ENCODE measurements at regions not wholly inside any gene's neighbourhood (a gene's known extent, or its start where the extent isn't known, plus 50 kb on each side); places are given as distances from the start of the nearest gene placed in this dataset.
"Not testable (repeated sequence)": the region's sequence is repeated elsewhere in the genome, so short reads cannot be mapped to it uniquely, and the experiment has no call there.

GRCh38 chr6:57822896-57823358 lies 505.5 kb downstream of the PRIM2 start:
- H3K4me3 ChIP-seq (ENCODE audit: low read depth, low read length), result no peak overlapping the region
- DNase-seq (ENCODE audit: low read depth), result no peak
- TF ChIP-seq CTCF (IDR thresholded peaks at IDR 0.05; ENCODE audit: insufficient read depth, low read depth, low read length), result no peak

DNA sequence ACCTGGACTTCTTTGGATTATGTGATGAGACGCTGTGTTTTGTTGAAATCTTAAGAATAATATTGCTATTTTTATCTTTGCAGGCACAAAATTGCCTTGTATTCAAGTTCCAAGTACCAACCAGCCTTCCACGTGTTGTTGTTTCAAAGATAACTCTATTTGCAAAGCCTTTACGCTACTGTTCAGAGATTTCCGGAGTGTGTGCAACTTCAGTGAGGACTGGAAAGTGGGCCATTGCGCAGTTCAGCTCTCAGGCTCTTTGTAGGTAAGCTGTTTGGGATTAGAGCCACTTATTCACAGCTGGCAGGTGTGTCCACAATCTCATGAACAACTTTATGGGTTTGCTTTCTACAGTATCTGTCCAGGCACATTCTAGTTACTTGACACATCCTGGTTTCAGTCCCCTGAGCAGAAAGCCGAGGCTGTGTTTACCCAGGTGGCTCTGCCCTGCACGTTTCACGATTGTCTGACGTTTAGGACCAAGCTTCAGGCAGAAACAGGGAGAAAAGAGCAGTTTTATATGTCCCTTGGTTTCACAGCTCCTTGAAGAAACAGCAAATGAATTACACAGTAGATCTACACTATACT lies 520.3 kb downstream of the PRIM2 start:
- H3K4me3 ChIP-seq (ENCODE audit: low read depth, low read length), result not testable (repeated sequence)

DNA sequence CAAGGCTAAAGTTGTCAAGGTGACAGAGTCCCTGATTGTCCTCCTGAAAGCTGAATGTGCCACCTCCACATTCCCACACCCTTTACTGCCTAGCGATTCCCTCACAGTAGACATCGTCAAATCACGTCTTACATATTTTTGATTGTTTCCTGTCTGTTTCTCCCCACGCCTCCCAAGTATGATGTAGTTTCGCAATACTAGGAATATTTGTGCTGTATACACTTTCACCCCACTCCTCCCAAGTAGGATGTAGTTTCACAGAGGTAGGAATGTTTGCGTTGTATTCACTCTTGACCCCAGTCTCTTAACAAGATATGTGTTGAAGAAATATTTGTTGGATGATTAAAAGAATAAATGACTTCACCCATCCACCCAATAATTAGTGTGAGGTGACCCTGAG lies 524.1 kb downstream of the PRIM2 start:
- H3K4me3 ChIP-seq (ENCODE audit: low read depth, low read length); DNase-seq (ENCODE audit: low read depth): not testable (repeated sequence)

More for the DNA sequence above, 520.3 kb downstream of the PRIM2 start:
- DNase-seq (ENCODE audit: low read depth), result not testable (repeated sequence)

- H3K4me3 ChIP-seq (ENCODE audit: low read depth, low read length), result not testable (repeated sequence)
- peak; percentile 0 for DNase-seq (ENCODE audit: low read depth)
Measured at GRCh38 chr6:57853745-57854407, 536.4 kb downstream of the PRIM2 start.

DNA sequence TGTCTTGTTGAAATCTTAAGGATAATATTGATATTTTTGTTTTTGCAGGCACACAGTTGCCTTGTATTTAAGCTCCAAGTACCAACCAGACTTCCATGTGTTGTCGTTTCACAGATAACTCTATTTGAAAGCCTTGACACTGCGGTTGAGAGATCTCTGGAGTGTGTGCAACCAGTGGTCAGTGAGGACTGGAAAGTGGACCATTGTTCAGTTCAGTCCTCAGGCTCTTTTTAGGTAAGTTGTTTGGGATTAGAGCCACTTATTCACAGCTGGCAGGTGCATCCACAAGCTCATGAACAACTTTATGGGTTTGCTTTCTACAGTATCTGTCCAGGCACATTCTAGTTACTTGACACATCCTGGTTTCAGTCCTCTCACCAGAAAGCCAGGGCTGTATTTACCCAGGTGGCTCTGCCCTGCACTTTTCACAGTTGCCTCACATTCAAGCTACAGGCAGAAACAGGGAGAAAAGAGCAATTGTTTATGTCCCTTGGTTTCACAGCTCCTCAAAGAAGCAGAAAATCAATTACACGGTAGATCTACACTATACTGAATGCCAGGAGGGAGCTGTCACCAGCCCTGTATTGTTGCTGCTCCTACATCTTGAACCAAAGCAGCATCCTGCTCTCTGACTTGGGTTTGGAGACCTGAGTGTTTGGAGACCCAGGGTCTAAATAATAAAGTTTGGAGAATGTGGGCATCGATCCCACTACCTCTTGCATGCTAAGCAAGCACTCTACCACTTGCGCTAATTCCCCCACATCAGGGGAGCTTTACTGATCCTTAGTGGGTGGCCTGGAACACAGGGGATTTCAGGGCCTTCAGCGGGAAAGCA lies 543.3 kb downstream of the PRIM2 start:
- not testable (repeated sequence) for H3K4me3 ChIP-seq (ENCODE audit: low read depth, low read length)

GRCh38 chr6:57870083-57870482 lies 552.7 kb downstream of the PRIM2 start:
- not testable (repeated sequence) for DNase-seq (ENCODE audit: low read depth); H3K4me3 ChIP-seq (ENCODE audit: low read depth, low read length)

More for the DNA sequence above, 543.3 kb downstream of the PRIM2 start:
- DNase-seq (ENCODE audit: low read depth), result not testable (repeated sequence)

GRCh38 chr6:57873424-57873823 lies 556.0 kb downstream of the PRIM2 start:
- DNase-seq (ENCODE audit: low read depth); H3K4me3 ChIP-seq (ENCODE audit: low read depth, low read length): not testable (repeated sequence)

DNA sequence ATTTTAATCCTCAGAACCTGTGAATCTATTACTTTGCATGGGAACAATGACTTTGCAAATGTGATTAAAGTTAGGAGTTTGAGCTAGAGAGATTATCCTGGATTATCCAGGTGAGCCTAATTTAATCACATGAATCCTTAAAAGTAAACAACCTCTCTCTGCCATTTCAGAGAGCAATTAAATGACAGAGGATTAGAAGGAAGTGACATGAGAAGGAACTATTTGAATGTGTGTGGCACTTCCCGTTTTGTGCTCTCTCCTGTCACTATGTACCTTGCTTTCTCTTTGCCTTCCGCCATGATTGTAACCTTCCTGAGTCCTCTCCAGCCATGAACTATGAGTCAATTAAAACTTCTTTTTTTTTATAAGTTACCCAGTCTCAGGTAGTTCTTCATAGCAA lies 559.2 kb downstream of the PRIM2 start:
- H3K4me3 ChIP-seq (ENCODE audit: low read depth, low read length); DNase-seq (ENCODE audit: low read depth): not testable (repeated sequence)

DNA sequence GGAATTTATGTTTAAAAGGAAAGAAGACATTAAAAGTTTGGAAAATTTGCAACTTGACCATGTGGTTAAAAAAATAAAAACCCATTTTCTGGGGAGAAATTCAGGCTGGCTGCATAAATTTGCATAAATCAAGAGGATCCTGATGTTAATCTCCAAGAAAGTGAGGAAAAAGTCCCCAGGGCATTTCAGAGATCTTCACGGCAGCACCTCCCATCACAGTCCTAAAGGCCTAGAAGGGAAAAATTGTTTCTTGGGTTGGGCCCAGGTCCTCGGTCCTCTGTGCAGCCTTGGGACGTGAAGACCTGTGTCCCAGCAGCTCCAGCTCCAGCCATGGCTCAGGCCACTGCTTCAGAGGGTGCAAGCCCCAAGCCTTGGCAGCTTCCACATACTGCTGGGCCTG lies 560.3 kb downstream of the PRIM2 start:
- not testable (repeated sequence) for H3K4me3 ChIP-seq (ENCODE audit: low read depth, low read length); DNase-seq (ENCODE audit: low read depth)

GRCh38 chr6:57878792-57879191 lies 561.4 kb downstream of the PRIM2 start:
- H3K4me3 ChIP-seq (ENCODE audit: low read depth, low read length); DNase-seq (ENCODE audit: low read depth): not testable (repeated sequence)

- DNase-seq (ENCODE audit: low read depth), result not testable (repeated sequence)
Measured at GRCh38 chr6:57898850-57899249, 581.4 kb downstream of the PRIM2 start.

DNA sequence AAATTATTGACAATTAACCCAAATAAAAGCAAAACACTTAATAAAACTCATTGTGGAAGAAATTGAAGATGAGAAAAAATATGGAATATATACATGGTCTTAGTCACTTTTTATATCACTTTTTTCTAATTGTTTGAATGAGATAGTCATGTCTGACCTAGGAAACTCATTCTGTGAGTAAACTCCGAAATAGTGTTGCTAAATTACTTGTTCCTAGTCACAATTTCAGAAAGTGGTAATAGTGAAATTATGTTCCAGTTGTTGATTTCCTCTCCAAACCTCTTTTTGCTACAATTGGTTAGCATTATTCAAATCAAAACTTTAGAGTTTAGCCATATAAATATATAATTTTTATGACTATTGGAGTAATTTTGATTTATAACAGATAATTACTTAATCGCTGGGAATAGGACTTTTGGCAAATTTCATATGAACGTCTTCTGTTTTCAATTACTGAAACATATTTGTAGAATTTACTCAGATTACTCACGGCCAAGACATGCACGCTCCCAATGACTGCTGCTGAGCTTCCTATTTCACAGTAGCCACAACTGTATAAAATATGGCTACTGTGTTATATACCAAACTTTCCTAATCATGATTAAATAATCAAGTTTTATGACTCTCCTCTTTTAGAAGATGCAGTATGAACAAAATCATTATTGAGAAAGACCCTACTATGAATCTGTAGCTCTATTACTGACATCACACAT lies 583.4 kb downstream of the PRIM2 start:
- not testable (repeated sequence) for H3K4me3 ChIP-seq (ENCODE audit: low read depth, low read length); DNase-seq (ENCODE audit: low read depth)

More at GRCh38 chr6:57898850-57899249, 581.4 kb downstream of the PRIM2 start:
- H3K4me3 ChIP-seq (ENCODE audit: low read depth, low read length), result not testable (repeated sequence)

GRCh38 chr6:57901445-57901844 lies 584.0 kb downstream of the PRIM2 start:
- not testable (repeated sequence) for H3K4me3 ChIP-seq (ENCODE audit: low read depth, low read length); DNase-seq (ENCODE audit: low read depth)

GRCh38 chr6:57904356-57904755 lies 586.9 kb downstream of the PRIM2 start:
- DNase-seq (ENCODE audit: low read depth); H3K4me3 ChIP-seq (ENCODE audit: low read depth, low read length): not testable (repeated sequence)

DNA sequence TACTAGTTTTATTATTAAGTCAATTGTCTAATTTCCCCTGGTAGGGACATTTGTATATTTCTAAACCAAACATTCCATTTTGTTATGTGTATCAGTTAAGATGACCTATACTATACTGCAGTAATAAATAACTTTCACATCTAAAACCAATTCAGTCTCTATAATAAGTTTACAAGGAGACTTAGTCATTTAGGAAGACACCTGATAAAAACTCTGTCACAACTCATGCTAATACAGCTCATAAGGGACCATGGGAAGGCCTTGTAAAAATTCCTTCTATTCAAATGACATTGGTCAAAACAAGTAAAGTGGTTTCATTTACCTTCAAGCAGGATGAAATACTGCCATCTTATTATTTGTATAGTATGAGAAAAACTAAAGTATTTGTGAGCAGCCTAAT lies 597.9 kb downstream of the PRIM2 start:
- not testable (repeated sequence) for DNase-seq (ENCODE audit: low read depth); H3K4me3 ChIP-seq (ENCODE audit: low read depth, low read length)

DNA sequence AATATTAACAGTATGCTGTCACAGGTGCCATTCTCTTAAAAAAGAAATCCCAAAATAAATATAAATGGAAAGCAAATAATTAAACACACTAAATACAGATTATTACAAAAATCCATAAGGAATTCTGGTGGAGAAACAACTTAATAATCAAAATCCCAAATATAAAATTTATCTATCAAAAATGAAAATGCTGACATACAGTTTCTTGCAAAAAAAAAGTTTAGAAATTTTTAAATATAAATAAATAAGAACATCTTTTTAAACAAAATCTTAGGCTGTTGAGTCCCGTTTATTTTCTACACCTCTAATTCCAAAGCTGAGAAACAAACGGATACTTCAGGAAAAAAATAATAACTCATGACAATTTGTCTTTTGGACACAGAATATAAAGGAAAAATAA lies 625.5 kb downstream of the PRIM2 start:
- not testable (repeated sequence) for DNase-seq (ENCODE audit: low read depth)

DNA sequence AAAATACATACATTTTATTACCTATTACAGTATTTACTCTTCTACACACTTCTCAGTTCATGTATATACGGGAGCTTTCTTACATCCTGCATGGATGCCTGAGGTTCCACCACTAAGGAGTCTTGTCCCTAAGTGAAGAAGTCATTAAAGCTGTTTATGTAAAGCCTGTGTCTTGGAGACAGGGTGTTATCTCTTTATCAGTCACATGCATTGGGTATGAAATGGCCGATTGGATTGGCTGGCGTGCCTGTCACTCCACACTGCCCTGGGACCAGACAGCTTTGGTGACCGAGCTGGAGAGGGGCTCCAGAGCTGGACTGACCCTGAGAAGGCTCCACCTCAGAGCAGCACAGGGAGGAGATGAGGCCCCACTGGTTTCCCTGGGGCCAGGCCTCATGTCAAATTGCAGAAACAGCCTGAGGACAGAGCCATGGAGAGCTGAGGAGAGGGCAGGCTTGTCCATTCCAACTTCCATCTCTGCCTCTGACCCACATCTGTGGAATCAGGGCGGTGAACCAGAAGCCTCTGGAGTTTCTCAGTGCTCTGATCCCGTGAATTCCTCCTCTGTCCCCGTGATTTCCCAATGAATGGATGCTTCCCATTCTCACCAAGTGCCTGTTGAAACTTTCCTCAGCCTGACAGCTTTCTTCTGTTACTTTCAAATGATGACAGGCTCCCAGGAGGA lies 628.8 kb downstream of the PRIM2 start:
- not testable (repeated sequence) for DNase-seq (ENCODE audit: low read depth)

More for the DNA sequence above, 625.5 kb downstream of the PRIM2 start:
- not testable (repeated sequence) for H3K4me3 ChIP-seq (ENCODE audit: low read depth, low read length)

More for the DNA sequence above, 628.8 kb downstream of the PRIM2 start:
- H3K4me3 ChIP-seq (ENCODE audit: low read depth, low read length), result not testable (repeated sequence)
